HepG2 (cell line): ENCODE measurements at regions not wholly inside any gene's neighbourhood (a gene's known extent, or its start where the extent isn't known, plus 50 kb on each side); places are given as distances from the start of the nearest gene placed in this dataset.

Experiments used
- GLI4 ChIP-seq: sonication (generic); formaldehyde crosslinking; IDR thresholded peaks from 2 replicates; pipeline ENCODE4 v1.5.1; 2020; ENCODE audit warnings: missing genetic modification reagents, mild to moderate bottlenecking, moderate library complexity, borderline replicate concordance
- NCOA5 ChIP-seq: sonication (generic); formaldehyde crosslinking; IDR thresholded peaks from 2 replicates; pipeline ENCODE4 v1.4.0; 2020; ENCODE audit warnings: missing genetic modification reagents
- POGZ ChIP-seq: sonication (generic); formaldehyde crosslinking; IDR thresholded peaks from 2 replicates; pipeline ENCODE4 v1.4.0; 2020; ENCODE audit warnings: mild to moderate bottlenecking, missing genetic modification reagents
- PRPF4 ChIP-seq: fragments of 200-400 bp; formaldehyde crosslinking; IDR thresholded peaks from 2 replicates; pipeline ENCODE4 v1.6.1; 2016; ENCODE audit warnings: low read length, low read depth; ENCODE audit not compliant: poor library complexity, severe bottlenecking
- RFX3 ChIP-seq: IDR thresholded peaks from 2 replicates; pipeline ENCODE4 v1.6.1; 2016; ENCODE audit warnings: missing biosample characterization, missing genetic modification reagents
- SIN3A ChIP-seq: IDR thresholded peaks from 2 replicates; pipeline ENCODE4 v1.6.1; 2011; ENCODE audit warnings: low read depth, mild to moderate bottlenecking, control low read depth, low read length, borderline replicate concordance
- TAF1 ChIP-seq: sonication (generic); formaldehyde crosslinking; IDR thresholded peaks from 2 replicates; pipeline ENCODE4 v1.4.0; 2020; ENCODE audit warnings: missing genetic modification reagents
- ZEB1 ChIP-seq: IDR thresholded peaks from 2 replicates; pipeline ENCODE4 v1.6.1; 2012; ENCODE audit warnings: mild to moderate bottlenecking, low read depth, inconsistent platforms; ENCODE audit not compliant: insufficient replicate concordance
- ZNF10 ChIP-seq: sonication (generic); formaldehyde crosslinking; IDR thresholded peaks from 2 replicates; pipeline ENCODE4 v1.4.0; 2020; ENCODE audit warnings: mild to moderate bottlenecking, low read depth, missing genetic modification reagents, borderline replicate concordance
- ZNF737 ChIP-seq: sonication (generic); formaldehyde crosslinking; IDR thresholded peaks from 2 replicates; pipeline ENCODE4 v1.5.0; 2020; ENCODE audit warnings: missing genetic modification reagents, mild to moderate bottlenecking, borderline replicate concordance
- ZNF839 ChIP-seq: sonication (generic); formaldehyde crosslinking; IDR thresholded peaks from 2 replicates; pipeline ENCODE4 v1.4.0; 2020; ENCODE audit warnings: missing genetic modification reagents, mild to moderate bottlenecking, borderline replicate concordance
- TF ChIP-seq, protein P1 (sequence below): sonication (generic); formaldehyde crosslinking; IDR thresholded peaks from 2 replicates; pipeline ENCODE4 v1.4.0; 2020; ENCODE audit warnings: mild to moderate bottlenecking, missing genetic modification reagents
- TF ChIP-seq, protein P2 (sequence below): sonication (generic); formaldehyde crosslinking; IDR thresholded peaks from 2 replicates; pipeline ENCODE4 v1.5.0; 2020; ENCODE audit warnings: mild to moderate bottlenecking, missing genetic modification reagents
- TF ChIP-seq, protein P3 (sequence below): sonication (generic); formaldehyde crosslinking; conservative IDR thresholded peaks from 2 replicates; pipeline ENCODE4 v1.5.0; 2020; ENCODE audit warnings: missing genetic modification reagents

DNA sequence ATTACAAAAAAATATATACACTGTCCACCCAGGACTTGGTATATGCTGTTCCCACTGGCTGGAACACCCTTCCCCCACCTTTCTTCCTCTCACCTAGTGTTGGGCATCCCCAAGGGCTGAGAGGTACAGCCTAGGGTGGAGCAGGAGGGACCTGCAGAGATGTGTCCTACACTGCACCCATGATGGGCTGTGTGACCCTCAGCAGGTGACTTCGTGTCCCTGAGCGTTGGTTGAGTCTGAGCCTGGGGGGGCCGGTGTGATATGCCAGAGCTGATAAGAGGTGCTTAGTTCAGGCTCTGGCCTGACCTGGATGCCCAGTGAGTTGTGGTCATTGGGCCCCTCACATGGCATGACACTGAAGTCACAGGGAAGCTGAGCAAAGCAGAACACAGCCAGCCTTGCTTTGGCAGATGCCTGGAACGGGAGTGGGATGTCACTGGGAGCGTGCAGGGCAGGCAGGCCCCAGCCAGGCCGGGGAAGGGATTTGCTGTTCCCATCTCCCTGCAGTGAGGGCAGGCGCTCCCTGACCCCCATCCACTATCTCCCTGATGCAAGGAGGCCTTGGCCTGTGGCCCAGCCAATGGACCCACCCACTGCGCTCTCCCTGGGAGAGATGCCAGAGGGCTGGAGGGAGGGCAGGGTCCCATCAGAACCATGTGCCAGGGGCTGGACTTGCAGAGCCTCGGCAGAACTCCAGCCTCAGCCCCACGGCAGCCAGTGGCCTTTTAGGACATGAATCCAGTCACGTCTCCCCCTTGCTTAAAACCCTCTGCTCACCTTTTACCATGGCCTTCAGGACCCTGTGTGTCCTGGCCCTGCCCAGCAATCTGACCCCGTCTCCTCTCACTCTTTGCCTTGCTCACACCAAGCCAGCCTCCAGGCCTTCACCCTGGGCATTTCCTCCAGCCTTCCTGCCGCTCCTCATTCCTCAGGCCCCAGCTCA is 138.9 kb downstream of the MN1 start (continued):
- TF ChIP-seq PRPF4: no peak
- TF ChIP-seq, protein P1, sequence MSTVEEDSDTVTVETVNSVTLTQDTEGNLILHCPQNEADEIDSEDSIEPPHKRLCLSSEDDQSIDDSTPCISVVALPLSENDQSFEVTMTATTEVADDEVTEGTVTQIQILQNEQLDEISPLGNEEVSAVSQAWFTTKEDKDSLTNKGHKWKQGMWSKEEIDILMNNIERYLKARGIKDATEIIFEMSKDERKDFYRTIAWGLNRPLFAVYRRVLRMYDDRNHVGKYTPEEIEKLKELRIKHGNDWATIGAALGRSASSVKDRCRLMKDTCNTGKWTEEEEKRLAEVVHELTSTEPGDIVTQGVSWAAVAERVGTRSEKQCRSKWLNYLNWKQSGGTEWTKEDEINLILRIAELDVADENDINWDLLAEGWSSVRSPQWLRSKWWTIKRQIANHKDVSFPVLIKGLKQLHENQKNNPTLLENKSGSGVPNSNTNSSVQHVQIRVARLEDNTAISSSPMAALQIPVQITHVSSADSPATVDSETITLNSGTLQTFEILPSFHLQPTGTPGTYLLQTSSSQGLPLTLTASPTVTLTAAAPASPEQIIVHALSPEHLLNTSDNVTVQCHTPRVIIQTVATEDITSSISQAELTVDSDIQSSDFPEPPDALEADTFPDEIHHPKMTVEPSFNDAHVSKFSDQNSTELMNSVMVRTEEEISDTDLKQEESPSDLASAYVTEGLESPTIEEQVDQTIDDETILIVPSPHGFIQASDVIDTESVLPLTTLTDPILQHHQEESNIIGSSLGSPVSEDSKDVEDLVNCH: no peak
- TF ChIP-seq, protein P2, sequence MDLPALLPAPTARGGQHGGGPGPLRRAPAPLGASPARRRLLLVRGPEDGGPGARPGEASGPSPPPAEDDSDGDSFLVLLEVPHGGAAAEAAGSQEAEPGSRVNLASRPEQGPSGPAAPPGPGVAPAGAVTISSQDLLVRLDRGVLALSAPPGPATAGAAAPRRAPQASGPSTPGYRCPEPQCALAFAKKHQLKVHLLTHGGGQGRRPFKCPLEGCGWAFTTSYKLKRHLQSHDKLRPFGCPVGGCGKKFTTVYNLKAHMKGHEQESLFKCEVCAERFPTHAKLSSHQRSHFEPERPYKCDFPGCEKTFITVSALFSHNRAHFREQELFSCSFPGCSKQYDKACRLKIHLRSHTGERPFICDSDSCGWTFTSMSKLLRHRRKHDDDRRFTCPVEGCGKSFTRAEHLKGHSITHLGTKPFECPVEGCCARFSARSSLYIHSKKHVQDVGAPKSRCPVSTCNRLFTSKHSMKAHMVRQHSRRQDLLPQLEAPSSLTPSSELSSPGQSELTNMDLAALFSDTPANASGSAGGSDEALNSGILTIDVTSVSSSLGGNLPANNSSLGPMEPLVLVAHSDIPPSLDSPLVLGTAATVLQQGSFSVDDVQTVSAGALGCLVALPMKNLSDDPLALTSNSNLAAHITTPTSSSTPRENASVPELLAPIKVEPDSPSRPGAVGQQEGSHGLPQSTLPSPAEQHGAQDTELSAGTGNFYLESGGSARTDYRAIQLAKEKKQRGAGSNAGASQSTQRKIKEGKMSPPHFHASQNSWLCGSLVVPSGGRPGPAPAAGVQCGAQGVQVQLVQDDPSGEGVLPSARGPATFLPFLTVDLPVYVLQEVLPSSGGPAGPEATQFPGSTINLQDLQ (CRISPR knock-in tag): no peak
- TF ChIP-seq ZNF737 (CRISPR knock-in tag): no peak
- TF ChIP-seq POGZ (CRISPR knock-in tag): no peak
- TF ChIP-seq ZNF10 (CRISPR knock-in tag): no peak
- no peak for TF ChIP-seq SIN3A
- TF ChIP-seq GLI4: no peak
- TF ChIP-seq NCOA5: no peak
- TF ChIP-seq ZEB1: no peak
- TF ChIP-seq ZNF839: no peak
- TF ChIP-seq, protein P3, sequence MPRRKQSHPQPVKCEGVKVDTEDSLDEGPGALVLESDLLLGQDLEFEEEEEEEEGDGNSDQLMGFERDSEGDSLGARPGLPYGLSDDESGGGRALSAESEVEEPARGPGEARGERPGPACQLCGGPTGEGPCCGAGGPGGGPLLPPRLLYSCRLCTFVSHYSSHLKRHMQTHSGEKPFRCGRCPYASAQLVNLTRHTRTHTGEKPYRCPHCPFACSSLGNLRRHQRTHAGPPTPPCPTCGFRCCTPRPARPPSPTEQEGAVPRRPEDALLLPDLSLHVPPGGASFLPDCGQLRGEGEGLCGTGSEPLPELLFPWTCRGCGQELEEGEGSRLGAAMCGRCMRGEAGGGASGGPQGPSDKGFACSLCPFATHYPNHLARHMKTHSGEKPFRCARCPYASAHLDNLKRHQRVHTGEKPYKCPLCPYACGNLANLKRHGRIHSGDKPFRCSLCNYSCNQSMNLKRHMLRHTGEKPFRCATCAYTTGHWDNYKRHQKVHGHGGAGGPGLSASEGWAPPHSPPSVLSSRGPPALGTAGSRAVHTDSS (CRISPR knock-in tag): no peak
- TF ChIP-seq TAF1 (CRISPR knock-in tag): no peak
- no peak for TF ChIP-seq RFX3
